CD4-positive, alpha-beta T cell treated with Interleukin-1 beta for 1 hour (primary cell): ENCODE measurements at regions not wholly inside any gene's neighbourhood (a gene's known extent, or its start where the extent isn't known, plus 50 kb on each side); places are given as distances from the start of the nearest gene placed in this dataset.
"Not testable (repeated sequence)": the region's sequence is repeated elsewhere in the genome, so short reads cannot be mapped to it uniquely, and the experiment has no call there.

Source experiments
- DNase-seq, 2 donors: peaks; one replicate each; pipeline ENCODE4 v3.0.0-alpha.2; 2020 to 2022

DNA sequence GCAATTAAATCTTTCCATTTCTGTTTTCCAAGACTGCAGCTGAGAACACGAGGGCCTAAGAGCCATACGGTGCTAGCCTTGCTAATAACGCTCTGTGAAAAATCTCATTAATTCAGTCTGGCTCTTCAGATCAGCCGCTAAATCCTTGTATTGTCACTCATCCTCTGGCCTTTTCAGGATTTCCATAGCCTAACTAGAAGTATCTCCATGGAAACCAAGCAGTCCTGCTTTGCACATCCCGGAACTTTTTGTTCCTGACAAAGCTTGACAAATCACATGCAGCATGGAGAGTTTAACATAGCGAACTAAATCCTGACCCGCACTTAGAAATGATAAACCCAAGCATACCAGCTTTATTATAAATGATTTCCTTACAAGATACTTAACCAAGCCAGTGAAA is 383.7 kb downstream of the CD83 start:
- no peak for DNase-seq

DNA sequence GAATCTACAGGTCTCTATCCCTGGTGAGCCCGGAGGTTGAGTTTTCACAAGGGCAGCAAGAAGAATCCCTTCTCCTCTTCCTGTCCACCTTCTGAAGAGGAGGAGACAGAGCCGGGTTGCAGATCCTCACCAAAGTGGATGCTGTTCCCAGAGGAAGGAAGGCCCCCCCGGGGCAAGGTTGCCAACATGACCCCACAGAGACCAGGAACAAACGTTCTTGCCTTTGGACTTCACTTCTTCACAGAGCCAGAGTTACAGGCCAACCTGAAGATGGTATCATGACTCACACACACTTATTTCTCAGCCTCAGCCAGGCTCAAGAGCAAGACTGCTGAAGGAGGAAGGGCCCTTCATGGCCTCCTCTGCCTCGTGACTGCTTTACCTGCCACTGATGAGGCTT is 384.3 kb downstream of the CD83 start:
- no peak for DNase-seq

DNA sequence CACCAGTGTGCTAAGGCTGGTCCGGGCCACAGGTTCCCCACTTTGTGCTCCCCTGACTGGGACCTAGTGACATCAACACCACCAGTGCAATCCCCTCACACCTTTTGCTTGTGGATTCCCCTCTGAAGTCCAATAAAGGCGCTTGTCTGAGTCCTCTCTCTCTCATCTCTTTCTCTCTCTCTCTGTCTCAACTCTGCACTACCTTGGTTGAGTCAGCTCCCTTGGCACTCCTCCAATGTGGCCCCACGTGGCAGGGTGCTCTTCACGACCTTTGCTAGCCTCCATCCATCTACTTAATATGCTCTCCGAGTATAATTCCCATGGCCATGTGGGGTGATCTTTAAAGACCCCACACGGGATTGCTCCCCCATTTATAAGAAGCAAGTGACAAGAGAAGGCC is 385.0 kb downstream of the CD83 start:
- DNase-seq = no peak

DNA sequence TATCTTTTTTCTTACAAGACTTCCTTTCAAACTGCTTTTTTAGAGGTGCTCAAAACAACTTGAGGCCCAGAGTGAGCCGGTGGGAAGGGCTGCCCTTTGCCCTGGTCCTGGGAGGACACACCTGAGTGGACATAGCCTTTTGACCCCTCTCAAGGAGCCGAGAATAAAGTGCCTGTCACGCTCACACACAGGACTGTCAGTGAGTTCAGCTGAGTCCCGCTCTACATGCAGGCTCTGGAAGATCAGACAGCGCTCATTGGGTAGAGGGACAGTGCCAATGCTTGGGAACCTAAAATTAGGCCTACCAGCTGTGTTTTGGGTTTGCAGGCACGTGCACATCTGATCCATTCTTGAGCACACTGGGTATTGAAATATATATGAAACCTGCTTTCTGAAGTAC is 387.8 kb downstream of the CD83 start:
- no peak for DNase-seq

DNA sequence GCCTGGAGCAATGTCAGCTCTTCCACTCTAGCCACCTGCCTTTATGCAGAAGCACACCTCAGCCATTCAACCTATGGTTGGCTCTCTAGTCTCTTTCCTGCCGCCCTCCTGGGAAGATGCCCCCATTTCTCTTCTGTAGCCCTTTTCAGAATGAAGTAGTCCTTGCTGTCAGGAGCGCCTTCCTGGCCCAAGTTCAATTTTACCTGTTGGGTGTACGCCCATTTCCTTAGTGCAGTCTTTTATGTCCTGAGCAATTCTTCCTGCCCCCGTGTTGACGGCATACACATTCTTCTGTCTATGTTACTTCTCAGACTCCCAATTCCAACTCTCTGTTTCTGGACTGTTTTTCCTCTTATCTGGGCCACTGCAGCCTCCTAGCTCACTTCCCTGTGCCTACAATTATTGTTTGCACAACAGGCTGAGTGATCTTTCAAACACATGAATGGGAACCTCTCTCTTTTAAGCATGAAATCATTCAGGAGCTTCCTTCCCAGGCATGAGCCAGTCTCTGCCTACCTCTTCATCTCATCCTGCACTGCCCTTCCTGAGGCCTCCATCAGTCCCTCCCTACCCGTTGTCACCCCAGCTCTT is 389.2 kb downstream of the CD83 start:
- DNase-seq = no peak

DNA sequence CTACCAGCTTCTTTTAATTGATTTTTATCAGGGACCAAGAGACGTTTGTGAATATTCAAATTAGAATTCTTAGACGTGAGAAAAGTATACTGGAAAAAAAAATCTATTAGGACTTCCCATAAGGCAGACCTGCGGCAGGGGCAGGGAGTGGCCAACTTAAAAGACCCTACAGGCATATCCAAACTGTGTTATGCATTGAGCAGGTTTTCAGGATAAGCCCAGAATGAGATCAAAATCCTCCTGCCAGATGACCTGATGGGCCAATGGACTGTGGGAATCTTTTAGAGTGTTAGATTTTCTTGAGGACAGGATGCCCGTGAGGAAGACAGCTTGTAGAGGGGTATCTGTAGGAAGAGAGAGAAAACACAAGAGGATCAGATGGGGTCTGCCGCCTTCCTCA is 391.5 kb downstream of the CD83 start:
- no peak for DNase-seq

DNA sequence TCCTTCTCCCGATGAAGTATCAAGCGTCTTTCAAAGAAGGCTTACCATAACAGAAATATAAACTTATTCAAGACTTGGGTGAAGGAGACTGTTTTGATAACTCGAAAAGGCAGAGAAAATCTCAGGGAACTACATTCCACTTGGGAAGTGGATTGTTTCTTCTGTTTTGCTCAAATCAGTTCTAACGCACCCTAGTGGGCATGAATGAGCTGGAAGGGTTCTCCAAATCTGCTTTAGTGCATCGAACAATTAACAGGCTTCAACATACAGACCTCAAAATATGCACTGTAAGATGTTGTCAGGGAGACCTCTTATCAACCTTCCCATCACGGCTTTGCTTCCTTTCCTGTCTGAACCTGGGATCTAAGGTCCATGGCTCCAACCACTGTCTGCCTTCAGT is 392.5 kb downstream of the CD83 start:
- DNase-seq = no peak

DNA sequence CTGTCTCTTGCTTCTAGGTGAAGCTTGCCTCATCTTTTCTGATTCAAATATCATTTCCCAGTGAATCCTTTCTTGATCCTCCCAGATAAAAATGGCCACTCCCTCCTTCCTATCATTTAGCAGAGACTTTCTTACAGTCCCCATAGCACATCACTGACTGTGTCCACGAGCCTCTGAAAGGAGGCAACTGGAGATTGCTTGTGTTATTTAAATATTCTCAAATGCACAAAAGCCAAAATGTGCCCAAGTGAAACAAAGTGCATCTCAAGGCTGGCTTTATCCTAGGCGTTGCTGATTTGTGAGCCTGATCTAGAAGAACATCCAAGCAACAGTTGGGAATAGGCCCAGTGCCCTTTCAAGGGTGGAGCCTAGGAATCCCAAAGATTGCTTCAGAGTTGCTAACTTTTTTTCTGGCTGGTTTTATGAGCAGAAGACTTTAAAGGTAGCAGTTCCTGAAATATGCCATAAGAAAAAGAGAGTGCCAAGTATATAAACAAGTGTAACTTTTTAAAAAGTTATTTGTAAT is 393.6 kb downstream of the CD83 start:
- no peak for DNase-seq

DNA sequence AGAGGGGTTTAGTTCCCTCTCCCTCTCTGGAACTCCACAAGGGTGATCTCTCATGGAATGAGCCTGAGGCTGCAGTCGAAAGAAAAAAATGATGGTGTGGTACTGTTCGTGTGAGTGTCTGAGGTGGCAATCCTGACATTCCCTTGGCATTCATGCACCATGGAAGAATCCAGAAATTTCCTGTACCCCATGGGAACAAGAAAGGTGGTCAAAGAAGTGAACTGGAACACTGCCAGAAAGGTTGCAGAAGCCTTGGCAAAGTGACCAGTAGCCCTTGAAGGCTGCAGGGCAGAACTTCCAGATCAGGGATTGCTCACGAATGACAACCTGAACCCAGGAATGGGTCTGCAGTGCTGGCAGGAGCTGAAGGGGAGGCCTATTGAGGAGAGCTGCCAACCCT is 394.7 kb downstream of the CD83 start:
- no peak for DNase-seq

DNA sequence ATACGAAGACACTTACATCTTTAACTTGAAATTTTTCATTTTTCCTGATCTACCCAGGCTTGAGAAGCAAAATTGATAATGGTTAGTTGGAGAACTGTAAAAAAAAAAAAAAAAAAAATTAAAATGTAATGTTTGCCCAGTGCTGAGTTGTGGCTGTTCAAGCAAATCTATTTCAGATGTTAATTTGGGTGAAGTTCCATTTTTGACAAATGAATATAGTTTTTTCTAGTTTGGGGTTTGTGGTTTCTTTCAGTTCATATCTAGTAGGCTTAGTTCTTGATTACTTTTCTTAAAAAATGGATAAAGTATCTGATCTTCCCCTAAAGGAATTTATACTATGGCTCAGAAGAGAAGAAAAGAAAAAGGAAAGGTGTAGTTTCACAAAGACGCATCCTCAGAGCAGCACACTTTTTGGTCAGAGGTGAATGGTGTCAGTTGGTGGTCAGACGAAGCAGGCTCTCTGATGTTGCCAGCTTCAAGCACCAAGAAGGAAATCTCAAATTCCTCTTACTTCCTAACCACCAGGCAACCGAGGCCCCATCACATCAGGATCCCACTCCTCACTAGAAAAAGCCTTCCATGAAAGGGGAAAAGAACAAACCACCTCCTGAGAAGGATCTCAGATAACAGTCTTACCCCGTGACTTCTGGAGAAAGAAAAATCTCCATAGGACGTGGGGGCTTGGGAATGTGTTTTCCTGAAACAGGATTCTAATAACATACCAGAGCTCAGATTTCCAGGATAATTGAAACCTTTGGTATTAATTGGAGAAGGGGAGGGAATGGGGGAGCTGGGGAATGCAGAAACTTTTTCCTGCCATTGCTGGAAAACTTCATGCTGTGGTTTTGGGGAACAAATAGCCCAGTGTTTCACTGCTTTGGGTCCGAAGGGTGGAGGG is 396.2 kb downstream of the CD83 start:
- DNase-seq = no peak

DNA sequence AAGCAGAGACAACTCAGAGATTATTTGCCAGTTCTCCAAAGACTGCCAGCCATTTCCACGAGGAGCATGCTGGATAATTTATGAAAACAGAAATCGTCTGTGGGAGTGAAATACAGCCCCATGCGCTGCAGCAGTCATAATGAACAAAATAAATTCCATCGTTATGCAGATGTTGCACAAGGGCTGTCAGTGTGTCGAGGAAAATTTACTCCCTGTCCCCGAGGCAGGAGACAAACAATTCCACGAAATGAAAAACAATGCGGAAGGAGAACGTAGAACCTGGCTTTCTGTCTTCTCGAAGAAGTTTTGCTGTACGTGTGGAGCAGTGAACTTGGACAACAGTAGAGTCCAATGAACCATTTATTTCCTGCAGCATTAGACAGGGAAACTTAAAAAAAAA is 399.4 kb downstream of the CD83 start:
- DNase-seq = no peak

DNA sequence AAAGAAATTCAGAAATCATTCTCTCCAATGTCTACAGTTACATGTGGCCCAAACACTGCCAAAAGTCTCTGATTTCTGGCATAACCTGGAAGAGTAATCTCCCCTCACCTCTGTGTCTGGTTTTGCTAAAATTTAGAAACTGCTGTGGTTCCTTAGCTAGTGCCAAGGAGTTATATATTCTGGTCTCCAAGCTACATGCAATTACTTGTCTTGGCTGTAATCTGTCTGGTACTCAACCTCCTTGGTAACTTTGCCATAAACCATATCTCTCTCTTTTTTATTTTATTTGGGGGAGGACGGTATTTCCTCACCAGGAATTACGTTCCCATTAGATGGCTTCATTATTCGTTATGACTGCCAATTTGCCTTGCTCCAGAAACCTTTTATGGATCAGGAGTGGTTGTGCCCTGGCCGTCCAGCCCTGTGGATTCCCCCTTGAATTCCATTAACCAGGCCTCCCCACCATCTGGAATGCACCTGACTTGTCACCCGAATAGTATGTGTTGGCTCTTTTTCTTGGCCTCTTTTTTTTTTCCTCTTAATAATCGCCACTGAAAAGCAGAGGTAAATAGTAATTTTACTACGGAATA is 400.0 kb downstream of the CD83 start:
- no peak for DNase-seq

DNA sequence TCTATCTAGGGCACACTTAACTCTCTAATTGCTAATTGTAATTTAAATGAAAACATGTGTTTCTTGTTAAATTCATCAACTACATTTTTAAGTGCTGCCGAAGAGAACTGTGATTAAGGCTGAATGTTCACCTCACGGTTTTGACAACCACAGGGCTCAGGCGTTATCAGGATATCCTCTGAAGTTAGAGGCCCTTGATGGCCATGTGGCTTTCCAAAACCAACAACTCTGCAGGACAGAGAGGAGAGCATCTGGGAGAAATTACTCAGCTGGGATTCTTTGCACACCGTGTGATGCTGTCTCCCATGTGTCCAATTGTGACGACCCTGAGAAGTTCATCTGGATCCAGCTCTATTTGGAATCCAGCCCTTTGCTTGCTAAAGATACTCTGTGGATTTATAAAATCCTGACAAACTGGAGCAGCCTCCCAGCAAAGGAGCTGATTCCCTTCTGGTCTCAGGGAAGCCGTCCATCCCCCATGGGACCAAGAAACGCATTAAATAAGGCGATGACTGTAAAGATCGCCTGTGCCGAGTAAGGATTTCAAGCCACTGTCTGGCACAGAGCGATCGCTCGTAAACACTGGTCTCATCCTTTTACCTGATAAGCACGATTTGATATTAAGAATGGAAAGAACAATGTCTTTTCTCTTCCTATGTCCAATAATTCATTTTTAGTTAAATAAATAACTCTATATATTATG is 401.1 kb downstream of the CD83 start:
- no peak for DNase-seq

DNA sequence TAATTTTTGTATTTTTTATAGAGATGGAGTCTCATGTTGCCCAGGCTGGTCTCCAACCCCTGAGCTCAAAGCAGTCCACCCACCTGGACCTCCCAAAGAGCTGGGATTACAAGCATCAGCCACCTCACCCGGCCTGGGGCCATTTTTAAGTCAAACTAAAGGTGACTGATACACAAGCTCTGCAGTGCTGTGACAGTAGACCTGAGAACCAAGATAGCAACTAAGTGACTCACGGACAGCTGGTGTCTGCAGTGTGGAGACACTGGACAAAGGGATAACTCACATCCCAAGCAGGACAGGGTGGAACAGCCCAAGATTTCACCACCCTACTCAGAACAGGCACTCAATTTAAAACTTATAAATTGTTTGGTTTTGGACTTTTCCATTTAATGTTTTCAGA is 402.5 kb downstream of the CD83 start:
- DNase-seq = no peak

DNA sequence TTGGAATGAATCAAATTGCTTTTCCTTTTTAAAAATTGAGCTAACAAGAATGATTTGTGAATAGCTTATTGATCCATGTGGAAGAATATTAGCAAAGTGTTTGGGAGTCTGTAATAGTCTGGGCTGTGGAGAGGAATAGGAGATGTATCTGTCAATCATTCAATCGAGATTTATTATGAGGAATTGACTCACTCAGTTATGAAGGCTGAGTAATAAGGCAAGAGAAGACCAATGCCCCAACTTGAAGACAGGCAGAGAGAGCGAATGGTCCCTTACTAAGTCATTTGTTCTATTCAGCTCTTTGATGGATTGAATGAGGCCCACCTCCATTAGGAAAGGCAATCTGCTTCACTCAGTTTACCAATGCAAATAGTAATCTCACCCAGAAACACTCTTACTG is 403.0 kb downstream of the CD83 start:
- no peak for DNase-seq

DNA sequence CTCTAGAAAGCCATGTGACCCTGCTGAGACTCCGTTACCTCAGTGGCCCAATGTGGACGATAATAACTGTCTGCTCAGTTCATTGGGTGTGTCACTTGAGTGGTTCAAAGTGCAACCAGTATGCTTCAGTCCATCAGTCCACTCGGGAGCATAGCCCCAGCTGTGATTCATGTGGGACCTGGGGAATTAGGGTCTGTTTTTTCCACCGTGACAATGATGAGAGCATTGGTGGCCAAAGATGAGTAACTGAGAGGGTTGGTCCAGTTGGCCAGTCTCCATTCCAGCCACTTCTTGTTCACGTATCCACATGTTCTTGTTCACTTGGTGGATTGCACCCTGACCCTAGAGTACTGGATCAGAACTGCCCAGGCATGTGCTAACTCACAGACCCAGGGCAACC is 403.6 kb downstream of the CD83 start:
- no peak for DNase-seq

DNA sequence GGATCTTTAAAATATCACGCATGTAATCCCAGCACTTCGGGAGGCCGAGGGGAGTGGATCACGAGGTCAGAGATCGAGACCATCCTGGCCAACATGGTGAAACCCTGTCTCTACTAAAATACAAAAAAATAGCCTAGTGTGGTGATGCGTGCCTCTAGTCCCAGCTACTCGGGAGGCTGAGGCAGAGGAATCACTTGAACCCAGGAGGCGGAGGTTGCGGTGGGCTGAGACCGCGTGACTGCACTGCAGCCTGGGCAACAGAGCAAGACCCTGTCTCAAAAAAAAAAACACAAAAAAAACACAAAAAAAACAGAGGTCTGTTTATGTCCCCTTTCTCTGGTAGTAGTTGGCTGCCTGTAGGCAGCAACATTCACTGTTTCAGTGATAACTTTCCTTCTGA is 404.3 kb downstream of the CD83 start:
- not testable (repeated sequence) for DNase-seq

DNA sequence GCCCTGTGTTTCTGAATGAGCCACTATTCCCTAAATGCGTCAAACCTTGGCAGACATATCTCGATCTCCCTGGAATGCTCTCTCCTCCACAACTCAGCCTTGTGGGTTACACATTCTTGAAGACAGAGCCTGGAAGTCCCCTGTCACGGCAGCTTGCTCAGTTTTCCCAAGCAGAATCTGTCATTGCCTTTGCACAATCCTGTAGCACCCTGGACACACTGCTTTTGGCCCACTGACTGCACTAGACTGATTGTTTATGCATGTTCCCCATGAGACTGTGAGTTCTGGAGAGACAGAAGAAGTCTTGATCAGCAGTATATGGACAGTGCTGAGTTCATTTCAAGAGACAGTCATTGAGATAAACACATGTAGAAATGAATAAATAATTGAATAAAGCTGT is 406.7 kb downstream of the CD83 start:
- DNase-seq = no peak

DNA sequence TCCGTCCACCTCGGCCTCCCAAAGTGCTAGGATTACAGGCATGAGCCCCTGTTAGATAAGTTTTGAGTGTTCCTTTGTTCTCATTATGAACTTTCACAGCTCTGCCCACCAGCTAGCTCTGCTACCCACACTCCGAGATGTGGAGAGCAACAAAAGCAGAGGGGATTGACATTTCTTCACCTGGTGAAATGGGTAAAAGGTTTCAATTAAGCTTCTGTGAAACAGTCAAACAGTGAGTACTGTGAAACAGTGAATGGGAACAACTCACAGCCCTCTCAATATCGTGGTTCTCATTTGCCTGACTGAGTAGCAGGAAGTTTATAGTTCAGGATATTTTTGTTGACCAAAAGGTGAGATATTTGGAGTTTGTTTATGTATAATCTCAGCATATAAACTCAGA is 412.8 kb downstream of the CD83 start:
- DNase-seq = no peak

DNA sequence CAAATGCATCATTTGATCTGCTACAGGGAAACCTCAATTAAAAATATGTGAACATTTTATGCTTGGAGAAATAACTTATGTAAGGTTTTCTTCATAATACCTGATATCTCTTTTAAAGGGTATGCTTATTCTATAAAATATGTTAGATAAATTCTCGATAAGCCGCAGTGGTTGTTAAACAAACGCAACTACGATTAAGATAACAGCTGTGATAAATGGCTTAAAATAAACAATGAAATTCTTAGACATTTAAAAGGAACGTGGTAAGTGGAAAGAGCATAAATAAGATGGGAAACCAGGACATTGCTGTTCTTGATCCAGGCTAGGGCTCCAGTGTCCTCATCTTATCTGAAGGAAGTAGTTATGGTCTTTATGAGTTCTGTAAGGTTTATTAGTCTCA is 415.9 kb downstream of the CD83 start:
- no peak for DNase-seq

DNA sequence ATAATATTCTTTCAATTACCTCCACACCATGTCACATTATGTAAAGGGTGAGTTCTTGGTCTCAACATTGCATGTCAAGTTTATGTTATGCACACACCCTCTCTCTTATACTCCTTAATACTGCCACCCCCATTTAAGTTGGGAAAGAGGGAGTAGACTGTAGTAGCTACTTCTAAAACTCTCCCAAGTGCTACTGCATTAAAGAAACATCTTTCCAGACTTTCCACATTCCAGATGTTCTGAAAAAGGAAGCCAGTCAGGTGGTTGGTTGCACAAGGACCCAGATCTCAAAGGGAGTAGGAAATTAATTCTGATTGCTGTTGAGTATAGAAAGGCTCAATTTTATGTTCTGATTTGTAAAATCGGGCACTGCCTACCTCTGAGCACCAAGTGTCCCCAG is 419.5 kb downstream of the CD83 start:
- no peak for DNase-seq

DNA sequence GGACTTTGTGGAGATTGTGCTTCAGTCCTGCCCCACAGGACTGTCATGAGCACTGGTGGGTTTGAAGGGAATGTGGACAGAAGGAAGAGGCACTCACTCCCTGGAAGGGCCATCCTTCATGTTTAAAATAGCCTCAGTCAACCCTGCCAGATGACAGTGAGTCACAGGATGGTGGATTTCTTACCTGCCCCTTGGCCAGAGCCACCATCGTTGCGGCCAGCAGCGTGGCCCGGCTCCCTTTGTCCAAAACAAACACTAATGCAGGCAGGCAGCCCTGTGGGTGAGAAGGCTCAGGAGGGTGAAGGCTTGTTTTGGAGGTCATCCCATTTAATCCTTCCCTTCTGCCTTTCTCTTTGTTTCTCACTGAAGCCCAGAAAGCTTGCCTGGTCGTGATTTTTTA is 422.7 kb downstream of the CD83 start:
- DNase-seq = no peak

DNA sequence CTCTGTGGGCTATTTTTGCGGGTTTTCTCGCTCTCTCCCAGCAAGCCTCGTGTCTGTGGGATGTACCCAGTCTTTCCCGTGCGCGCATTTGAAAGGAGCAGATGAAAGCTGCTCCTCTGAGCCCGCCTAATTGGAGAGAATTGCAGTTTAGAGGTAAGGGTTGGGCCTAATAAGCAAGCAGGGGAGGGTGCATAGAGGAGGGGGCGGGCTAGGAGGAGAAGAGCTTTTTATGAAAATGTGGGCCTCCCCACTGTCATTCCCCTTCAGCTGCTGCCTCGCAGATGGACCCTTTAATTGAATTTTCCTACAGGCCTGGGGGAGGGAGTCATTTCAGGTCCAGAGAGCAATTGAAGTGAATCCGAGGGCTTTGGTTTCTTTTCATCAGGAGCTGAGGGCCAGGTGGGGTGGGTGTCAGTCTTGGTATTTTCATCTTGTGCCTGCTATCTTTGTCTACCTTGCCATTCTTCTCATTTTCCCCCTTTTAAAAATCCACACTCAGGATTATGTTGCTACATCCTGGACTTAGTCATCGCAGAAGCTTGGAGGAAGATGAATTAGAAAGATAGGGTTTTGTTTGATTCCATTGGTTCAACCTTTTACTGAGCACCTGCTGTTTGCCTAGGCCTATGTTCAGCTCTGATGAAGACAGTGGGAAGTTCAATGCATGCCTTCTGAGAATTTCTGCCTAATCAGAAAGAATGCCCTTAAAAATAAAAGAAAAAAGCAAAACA is 423.4 kb downstream of the CD83 start:
- no peak for DNase-seq
